Vagina (tissue), 2 donors: ENCODE measurements at regions not wholly inside any gene's neighbourhood (a gene's known extent, or its start where the extent isn't known, plus 50 kb on each side); places are given as distances from the start of the nearest gene placed in this dataset.

Experiments used
- DNase-seq, 2 donors: peaks; one replicate each; pipeline ENCODE4 v3.0.0-alpha.2; 2017; ENCODE audit errors: extremely low spot score in 2 of 2
- H3K27ac ChIP-seq: fragments of 200-600 bp; sonication (generic); one replicate; pipeline ENCODE4 v1.5.1; 2019
- H3K27me3 ChIP-seq: fragments of 200-600 bp; sonication (generic); one replicate; pipeline ENCODE4 v1.5.1; 2019
- H3K36me3 ChIP-seq, 2 donors: fragments of 200-600 bp; sonication (generic); one replicate each; pipeline ENCODE4 v1.5.1; 2017 to 2019
- H3K4me1 ChIP-seq: fragments of 200-600 bp; sonication (generic); one replicate; pipeline ENCODE4 v1.5.1; 2019
- H3K4me3 ChIP-seq, 2 donors: fragments of 200-600 bp; sonication (generic); 1 replicate in 1 of 2; 2 replicates in 1 of 2; pipeline ENCODE4 v1.5.1; 2016 to 2019
- H3K9me3 ChIP-seq: fragments of 200-600 bp; sonication (generic); one replicate; pipeline ENCODE4 v1.5.1; 2019
- POLR2A ChIP-seq, 2 donors: fragments of 450-650 bp; IDR thresholded peaks; one replicate each; pipeline ENCODE4 v1.6.1; 2017; ENCODE audit warnings: antibody characterized with exemption in 2 of 2, mild to moderate bottlenecking in 2 of 2, moderate library complexity in 2 of 2
- POLR2AphosphoS5 ChIP-seq, 2 donors: sonication (generic); formaldehyde crosslinking; IDR thresholded peaks; one replicate each; pipeline ENCODE4 v1.9.0; 2017; ENCODE audit warnings: antibody characterized with exemption in 2 of 2, mild to moderate bottlenecking in 2 of 2, low read depth in 1 of 2; ENCODE audit not compliant: insufficient read depth in 1 of 2
- intact Hi-C: fragments of 100-400 bp; cut with DNase I; formaldehyde crosslinking; loops from one replicate; pipeline ENCODE4 v1.15.1; 2023
- TF ChIP-seq, protein P1 (sequence below), 3 experiments: fragments of 450-650 bp in 2 of 3; fragments of 200-600 bp in 1 of 3; sonication (generic) in 1 of 3; IDR thresholded peaks; one replicate each; pipeline ENCODE4 v1.5.1; 2017 to 2019; ENCODE audit warnings: antibody characterized with exemption in 3 of 3, mild to moderate bottlenecking in 2 of 3, moderate library complexity in 2 of 3

DNA sequence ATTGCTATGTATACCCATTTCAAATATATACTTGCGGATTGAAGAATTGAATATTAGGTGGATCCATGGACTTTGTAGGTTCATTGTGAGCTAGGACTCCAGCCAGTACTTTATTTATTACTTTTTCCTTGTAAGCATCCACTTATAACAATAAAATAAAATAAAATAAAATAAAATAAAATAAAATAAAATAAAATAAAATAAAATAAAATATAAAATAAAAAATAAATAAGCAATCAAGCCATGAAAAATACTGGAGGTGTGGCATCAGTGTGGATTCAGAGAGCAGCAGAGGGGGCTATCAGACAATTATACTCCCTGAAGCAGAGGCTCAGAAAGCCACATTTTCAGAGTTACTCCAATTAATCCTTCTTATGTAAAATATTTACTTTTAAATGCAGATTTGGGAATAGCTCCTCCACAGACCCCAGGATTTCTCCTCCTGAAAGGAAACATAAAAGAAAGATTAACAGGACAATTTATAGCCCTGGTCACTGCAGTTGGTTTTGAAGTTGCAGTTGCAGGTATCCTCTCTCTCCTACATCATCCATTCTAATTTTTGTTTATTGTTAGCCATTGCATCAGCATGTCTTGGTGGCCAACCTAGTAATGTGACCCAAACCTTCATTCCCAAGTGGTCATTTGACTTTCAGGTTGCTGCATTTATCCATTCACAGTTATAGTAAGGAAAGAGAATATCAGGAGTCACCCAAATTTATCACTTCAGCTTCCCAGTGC is 2025.2 kb upstream of the IGFBP7 start:
- H3K36me3 ChIP-seq, result no peaks in the 10 kb centered on the region
- no peaks in the 10 kb centered on the region for H3K27me3 ChIP-seq
- no peak overlapping the region for H3K4me3 ChIP-seq
- no peak for DNase-seq
- H3K27ac ChIP-seq, result no peak overlapping the region
- no peaks in the 10 kb centered on the region for H3K9me3 ChIP-seq
- TF ChIP-seq POLR2AphosphoS5 (IDR thresholded peaks at IDR 0.05; ENCODE audit: insufficient read depth in 1 of 2, low read depth in 1 of 2), result no peak
- TF ChIP-seq, protein P1, sequence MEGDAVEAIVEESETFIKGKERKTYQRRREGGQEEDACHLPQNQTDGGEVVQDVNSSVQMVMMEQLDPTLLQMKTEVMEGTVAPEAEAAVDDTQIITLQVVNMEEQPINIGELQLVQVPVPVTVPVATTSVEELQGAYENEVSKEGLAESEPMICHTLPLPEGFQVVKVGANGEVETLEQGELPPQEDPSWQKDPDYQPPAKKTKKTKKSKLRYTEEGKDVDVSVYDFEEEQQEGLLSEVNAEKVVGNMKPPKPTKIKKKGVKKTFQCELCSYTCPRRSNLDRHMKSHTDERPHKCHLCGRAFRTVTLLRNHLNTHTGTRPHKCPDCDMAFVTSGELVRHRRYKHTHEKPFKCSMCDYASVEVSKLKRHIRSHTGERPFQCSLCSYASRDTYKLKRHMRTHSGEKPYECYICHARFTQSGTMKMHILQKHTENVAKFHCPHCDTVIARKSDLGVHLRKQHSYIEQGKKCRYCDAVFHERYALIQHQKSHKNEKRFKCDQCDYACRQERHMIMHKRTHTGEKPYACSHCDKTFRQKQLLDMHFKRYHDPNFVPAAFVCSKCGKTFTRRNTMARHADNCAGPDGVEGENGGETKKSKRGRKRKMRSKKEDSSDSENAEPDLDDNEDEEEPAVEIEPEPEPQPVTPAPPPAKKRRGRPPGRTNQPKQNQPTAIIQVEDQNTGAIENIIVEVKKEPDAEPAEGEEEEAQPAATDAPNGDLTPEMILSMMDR (IDR thresholded peaks at IDR 0.05), result no peak
- no peak for TF ChIP-seq POLR2A (IDR thresholded peaks at IDR 0.05)
- H3K4me1 ChIP-seq, result no peaks in the 10 kb centered on the region
- intact Hi-C loops, result no loop called here

DNA sequence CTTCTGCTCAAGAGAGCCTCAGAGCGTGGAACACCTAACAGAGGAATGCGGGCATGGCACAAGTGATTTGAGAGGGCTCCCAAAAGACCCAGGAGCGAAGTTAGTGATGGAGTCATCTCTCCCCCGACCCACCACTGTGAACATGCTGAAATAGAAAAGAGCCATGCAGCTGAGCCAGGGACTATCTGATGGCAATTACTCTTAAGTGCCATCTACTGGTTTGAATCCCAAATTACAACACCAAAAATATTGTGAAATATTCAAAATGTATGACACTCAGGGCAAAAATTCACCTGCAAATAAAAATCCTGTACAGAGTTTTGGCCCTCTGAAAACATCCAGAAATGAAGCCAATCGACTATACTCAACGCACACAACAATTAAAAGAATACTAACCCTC is 2038.9 kb upstream of the ADGRL3 start:
- Histone ChIP-seq H3K27me3 (no peaks in the 10 kb centered on the region), H3K36me3 (no peaks in the 10 kb centered on the region), H3K4me3 (no peak overlapping the region), H3K9me3 (no peaks in the 10 kb centered on the region), H3K27ac (no peak overlapping the region), H3K4me1 (no peaks in the 10 kb centered on the region)
- no peak for DNase-seq
- intact Hi-C loops, result no loop called here
- TF ChIP-seq, protein P1 (IDR thresholded peaks at IDR 0.05), result no peak
- TF ChIP-seq POLR2A (IDR thresholded peaks at IDR 0.05), result no peak
- TF ChIP-seq POLR2AphosphoS5 (IDR thresholded peaks at IDR 0.05; ENCODE audit: insufficient read depth in 1 of 2, low read depth in 1 of 2), result no peak

DNA sequence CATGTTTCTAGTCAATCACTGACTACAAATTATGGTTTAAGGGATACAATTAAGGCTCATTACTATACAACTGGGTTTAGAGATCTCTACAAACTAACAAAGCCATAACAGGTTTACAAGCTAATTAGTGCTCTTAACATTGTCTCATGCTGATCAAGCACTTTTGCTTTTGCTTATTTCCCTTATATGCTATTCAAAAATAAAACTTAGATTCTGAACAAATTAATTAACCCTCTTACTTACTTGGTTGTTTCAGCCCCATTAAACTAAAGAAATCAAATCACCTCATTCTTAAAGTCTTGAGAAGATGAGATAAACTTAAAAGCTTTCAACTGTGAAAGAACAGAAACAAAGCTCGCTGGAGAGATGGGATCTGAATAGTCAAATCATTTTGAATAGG is 2024.5 kb upstream of the ADGRL3 start:
- DNase-seq, result no peak
- Histone ChIP-seq H3K27me3 (no peaks in the 10 kb centered on the region), H3K27ac (no peak overlapping the region), H3K9me3 (no peaks in the 10 kb centered on the region), H3K36me3 (no peaks in the 10 kb centered on the region), H3K4me1 (no peaks in the 10 kb centered on the region), H3K4me3 (no peak overlapping the region)
- intact Hi-C loops, result no loop called here
- TF ChIP-seq, protein P1 (IDR thresholded peaks at IDR 0.05), result no peak
- no peak for TF ChIP-seq POLR2A (IDR thresholded peaks at IDR 0.05)
- TF ChIP-seq POLR2AphosphoS5 (IDR thresholded peaks at IDR 0.05; ENCODE audit: insufficient read depth in 1 of 2, low read depth in 1 of 2), result no peak

DNA sequence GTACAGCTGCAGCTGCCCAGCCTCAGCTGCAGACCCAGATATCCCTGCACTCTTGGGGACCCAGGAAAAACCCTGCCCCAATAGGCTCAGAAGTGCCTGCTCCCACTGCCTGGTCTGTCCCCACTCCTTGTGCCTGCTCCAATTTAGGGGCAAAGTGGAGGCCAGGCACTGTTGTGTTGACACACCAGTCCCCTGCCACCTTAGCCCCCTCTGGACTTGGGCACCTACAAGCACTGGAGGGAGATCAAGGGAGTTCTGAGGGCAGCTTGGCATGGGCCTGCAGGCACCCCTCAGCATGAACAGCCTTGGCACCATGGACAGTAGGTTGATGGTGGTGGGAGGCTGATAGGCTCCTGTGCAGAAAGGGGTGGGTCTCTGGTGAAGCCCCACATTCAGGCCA is 2020.8 kb upstream of the ADGRL3 start:
- H3K36me3 ChIP-seq, result no peaks in the 10 kb centered on the region
- no peaks in the 10 kb centered on the region for H3K9me3 ChIP-seq
- DNase-seq, result no peak
- no peak for TF ChIP-seq POLR2AphosphoS5 (IDR thresholded peaks at IDR 0.05; ENCODE audit: insufficient read depth in 1 of 2, low read depth in 1 of 2)
- no peak for TF ChIP-seq POLR2A (IDR thresholded peaks at IDR 0.05)
- TF ChIP-seq, protein P1 (IDR thresholded peaks at IDR 0.05), result no peak
- intact Hi-C loops, result no loop called here
- no peak overlapping the region for H3K4me3 ChIP-seq
- no peaks in the 10 kb centered on the region for H3K27me3 ChIP-seq
- no peak overlapping the region for H3K27ac ChIP-seq
- H3K4me1 ChIP-seq, result no peaks in the 10 kb centered on the region

DNA sequence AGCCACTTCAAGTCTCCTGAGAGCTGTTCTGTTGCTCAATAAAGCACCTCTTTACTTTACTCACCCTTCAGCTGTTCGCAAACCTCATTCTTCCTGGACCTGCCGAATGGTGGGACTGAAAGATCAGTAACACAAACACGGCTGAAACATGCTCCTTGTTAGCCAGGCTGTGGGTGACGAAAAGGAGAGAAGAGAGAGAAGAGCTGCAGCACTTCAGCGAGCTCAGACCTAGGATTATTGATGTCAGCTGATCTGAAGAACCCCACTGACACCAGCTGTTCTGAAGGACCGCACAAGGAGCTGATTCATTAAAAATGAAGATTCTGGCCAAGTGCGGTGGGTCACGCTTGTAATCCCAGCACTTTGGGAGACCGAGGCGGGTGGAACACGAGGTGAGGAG is 2020.0 kb upstream of the ADGRL3 start:
- TF ChIP-seq, protein P1 (IDR thresholded peaks at IDR 0.05), result no peak
- TF ChIP-seq POLR2AphosphoS5 (IDR thresholded peaks at IDR 0.05; ENCODE audit: insufficient read depth in 1 of 2, low read depth in 1 of 2), result no peak
- no peak overlapping the region for H3K27ac ChIP-seq
- no peaks in the 10 kb centered on the region for H3K36me3 ChIP-seq
- intact Hi-C loops, result no loop called here
- no peak for DNase-seq
- no peaks in the 10 kb centered on the region for H3K9me3 ChIP-seq
- no peaks in the 10 kb centered on the region for H3K27me3 ChIP-seq
- no peaks in the 10 kb centered on the region for H3K4me1 ChIP-seq
- H3K4me3 ChIP-seq, result no peak overlapping the region
